ENCODE measurements at regions not wholly inside any gene's neighbourhood (a gene's known extent, or its start where the extent isn't known, plus 50 kb on each side); places are given as distances from the start of the nearest gene placed in this dataset.

DNA sequence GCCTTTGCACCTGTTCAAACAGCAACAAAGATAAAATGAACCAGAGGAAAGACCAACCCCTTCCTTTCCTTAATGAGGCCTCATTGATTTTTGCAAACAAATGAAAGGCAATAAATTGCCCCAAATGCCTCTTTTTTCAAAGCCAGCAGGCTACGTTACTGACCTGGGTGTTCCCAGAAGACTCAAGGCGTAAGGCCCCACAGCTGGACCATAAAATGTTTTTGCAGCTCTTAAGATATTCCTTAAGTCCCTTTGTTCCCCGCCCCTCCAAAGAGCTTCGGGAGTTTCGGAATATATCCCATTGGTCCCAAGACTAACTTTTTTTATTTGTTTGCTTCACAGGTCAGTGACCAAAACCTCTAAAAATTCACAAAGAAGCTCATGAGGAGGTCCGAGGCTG is 462.9 kb upstream of the PRICKLE1 start:
- POLR2A ChIA-PET, result no interaction called here
- no peaks in the 10 kb centered on the region for H3K4me1 ChIP-seq (ENCODE audit: control insufficient read depth, extremely low read depth, insufficient read depth, low read length)
- no peak for DNase-seq (ENCODE audit: low read depth, low spot score)
- no peak for FAIRE-seq
- no TSS peak for BruUV-seq (replicated peaks)
- H4K20me1 ChIP-seq (replicated peaks; ENCODE audit: control insufficient read depth, extremely low read depth, insufficient read depth, low read length), result no peaks in the 10 kb centered on the region
- CTCF ChIA-PET, result interaction anchor here (0.8 to 1.0 kb wide), 2 partner anchors 13 to 16 kb away, joined by 3 read pairs; no protein-coding TSS in a partner anchor
- no peak overlapping the region for H3K4me2 ChIP-seq (ENCODE audit: insufficient read depth, low read length)
- H3K9me3 ChIP-seq (replicated peaks; ENCODE audit: control insufficient read depth, insufficient read depth, low read length), result no peaks in the 10 kb centered on the region
- intact Hi-C loops (cut with micrococcal nuclease), result no loop called here
- TF ChIP-seq, protein P1, sequence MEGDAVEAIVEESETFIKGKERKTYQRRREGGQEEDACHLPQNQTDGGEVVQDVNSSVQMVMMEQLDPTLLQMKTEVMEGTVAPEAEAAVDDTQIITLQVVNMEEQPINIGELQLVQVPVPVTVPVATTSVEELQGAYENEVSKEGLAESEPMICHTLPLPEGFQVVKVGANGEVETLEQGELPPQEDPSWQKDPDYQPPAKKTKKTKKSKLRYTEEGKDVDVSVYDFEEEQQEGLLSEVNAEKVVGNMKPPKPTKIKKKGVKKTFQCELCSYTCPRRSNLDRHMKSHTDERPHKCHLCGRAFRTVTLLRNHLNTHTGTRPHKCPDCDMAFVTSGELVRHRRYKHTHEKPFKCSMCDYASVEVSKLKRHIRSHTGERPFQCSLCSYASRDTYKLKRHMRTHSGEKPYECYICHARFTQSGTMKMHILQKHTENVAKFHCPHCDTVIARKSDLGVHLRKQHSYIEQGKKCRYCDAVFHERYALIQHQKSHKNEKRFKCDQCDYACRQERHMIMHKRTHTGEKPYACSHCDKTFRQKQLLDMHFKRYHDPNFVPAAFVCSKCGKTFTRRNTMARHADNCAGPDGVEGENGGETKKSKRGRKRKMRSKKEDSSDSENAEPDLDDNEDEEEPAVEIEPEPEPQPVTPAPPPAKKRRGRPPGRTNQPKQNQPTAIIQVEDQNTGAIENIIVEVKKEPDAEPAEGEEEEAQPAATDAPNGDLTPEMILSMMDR (IDR thresholded peaks at IDR 0.05; ENCODE audit: extremely low read depth in 1 of 2, insufficient read depth in 1 of 2, low read depth in 1 of 2, low read length in 2 of 2), result no peak
- TF ChIP-seq FOS (IDR thresholded peaks at IDR 0.05; ENCODE audit: borderline replicate concordance, insufficient read depth, low read length) (no peak), POLR2A (IDR thresholded peaks at IDR 0.05; ENCODE audit: low read depth, low read length) (no peak), POLR2AphosphoS5 (IDR thresholded peaks at IDR 0.05; ENCODE audit: insufficient read depth, low read depth, low read length) (no peak), EZH2 (IDR thresholded peaks at IDR 0.05; ENCODE audit: borderline replicate concordance, low read depth, low read length, severe bottlenecking) (no peak), JUN (IDR thresholded peaks at IDR 0.05; ENCODE audit: borderline replicate concordance, insufficient read depth, insufficient read length, low read depth) (no peak), MAX (IDR thresholded peaks at IDR 0.05; ENCODE audit: insufficient read depth, insufficient read length) (no peak), MYC (IDR thresholded peaks at IDR 0.05; ENCODE audit: low read depth, low read length) (no peak), GATA2 (IDR thresholded peaks at IDR 0.05; ENCODE audit: insufficient read depth, insufficient read length, low read depth, low read length) (no peak)
- no peak overlapping the region for H2AFZ ChIP-seq (ENCODE audit: low read depth, low read length)
- no peak overlapping the region for H3K27ac ChIP-seq (ENCODE audit: insufficient read depth, low read depth, low read length)
- dilution Hi-C loops (cut with MboI; ENCODE audit: extremely low pct_ligation_motif_present, low sequenced_read_pairs), result no loop called here
- H3K79me2 ChIP-seq (ENCODE audit: control insufficient read depth, insufficient read depth, low read length), result no peaks in the 10 kb centered on the region
- no peaks in the 10 kb centered on the region for H3K36me3 ChIP-seq (ENCODE audit: control insufficient read depth in 2 of 2, extremely low read depth in 1 of 2, insufficient read depth in 2 of 2, low read length in 2 of 2)
- no peaks in the 10 kb centered on the region for H3K27me3 ChIP-seq (ENCODE audit: control insufficient read depth in 2 of 2, insufficient read depth in 2 of 2, low read length in 2 of 2)
- H3K4me3 ChIP-seq (replicated peaks in 1 of 3; ENCODE audit: insufficient read depth in 1 of 3, low read depth in 1 of 3, low read length in 3 of 3), result no peak overlapping the region
- no peak overlapping the region for H3K9ac ChIP-seq (replicated peaks; ENCODE audit: extremely low read depth, insufficient read depth, low read length)
- H3K9me1 ChIP-seq (replicated peaks; ENCODE audit: control insufficient read depth, extremely low read depth, insufficient read depth, low read length), result no peaks in the 10 kb centered on the region

All from endothelial cell of umbilical vein (primary cell).